Body of pancreas (tissue), 4 donors: ENCODE measurements at regions not wholly inside any gene's neighbourhood (a gene's known extent, or its start where the extent isn't known, plus 50 kb on each side); places are given as distances from the start of the nearest gene placed in this dataset.

Source experiments
- CTCF ChIP-seq, 7 experiments: fragments of 450-650 bp in 4 of 7; fragments of 200-600 bp in 3 of 7; sonication (generic) in 3 of 7; IDR thresholded peaks; one replicate each; pipeline ENCODE4 v1.5.1; 2016 to 2019; ENCODE audit warnings: antibody characterized with exemption in 7 of 7
- POLR2A ChIP-seq, 3 donors: fragments of 450-650 bp; IDR thresholded peaks; one replicate each; pipeline ENCODE4 v1.6.1; 2016; ENCODE audit warnings: antibody characterized with exemption in 3 of 3, mild to moderate bottlenecking in 2 of 3

DNA sequence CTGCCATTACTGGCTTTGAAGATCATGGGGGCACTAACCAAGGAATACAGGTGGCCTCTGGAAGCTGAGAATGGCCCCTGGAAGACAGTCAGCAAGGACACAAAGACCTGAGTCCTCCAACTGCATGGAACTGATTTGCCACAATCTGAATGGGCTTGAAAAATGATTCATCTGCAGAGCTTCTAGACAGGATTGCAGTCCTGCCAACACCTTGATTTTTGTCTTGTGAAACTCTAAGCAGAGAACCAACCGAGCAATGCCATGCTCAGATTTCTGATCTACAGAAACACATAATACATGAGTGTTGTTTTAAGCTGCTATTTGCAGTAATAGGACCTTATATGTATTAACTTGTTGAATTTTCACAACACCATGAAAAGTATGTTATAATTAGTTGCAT, 66.1 kb upstream of the SLC13A1 start:
- TF ChIP-seq POLR2A (IDR thresholded peaks at IDR 0.05) (no peak), CTCF (IDR thresholded peaks at IDR 0.05) (no peak)
